ENCODE measurements at regions not wholly inside any gene's neighbourhood (a gene's known extent, or its start where the extent isn't known, plus 50 kb on each side); places are given as distances from the start of the nearest gene placed in this dataset.

DNA sequence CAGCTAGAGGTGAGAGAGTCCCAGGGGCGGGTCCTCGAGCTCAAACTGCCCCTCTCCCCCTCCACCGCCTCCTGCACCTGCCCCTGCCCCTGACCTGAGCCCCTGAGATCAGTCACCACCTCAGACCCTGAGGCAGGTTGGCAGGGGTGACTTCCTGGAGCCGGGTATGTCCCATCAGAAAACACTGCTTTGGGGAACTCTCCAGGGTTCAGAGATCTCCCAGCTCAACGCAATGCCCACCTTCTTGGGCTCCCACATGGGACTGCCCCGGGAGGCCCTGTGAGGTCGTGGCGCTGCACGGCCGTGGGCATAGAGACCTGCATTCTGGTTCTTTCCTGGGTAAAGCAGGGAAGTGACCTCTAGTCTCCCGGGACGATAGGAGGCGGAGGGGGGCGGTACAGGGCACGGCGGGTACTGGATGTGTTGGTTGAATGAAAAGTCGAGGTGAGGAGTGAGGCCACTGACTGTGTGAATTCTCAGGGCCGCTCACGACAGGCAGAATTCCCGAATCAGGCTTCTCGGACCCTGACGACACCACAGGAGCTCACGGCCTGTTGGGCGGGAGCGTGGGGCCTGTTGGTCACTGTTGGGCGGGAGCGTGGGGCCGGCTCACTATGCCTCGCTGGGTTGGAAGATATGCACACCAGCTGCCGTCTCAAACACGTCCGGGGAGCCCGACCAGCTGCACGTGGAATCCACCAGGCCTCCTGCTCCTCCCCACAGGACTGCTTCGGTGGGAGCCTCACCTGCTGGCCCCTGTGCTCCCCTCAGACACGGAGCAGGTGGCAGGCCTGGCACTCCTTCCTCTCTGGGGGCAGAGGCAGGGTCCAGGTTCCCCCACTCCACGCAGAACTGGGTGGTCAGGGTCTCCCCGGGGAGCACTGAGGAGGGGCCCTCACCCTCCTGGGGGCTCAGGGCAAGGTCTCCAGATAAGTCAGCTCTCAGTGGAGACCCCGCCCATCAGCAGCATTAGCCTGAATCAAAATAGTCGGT lies 178.0 kb upstream of the PPP1R26 start:
- Histone ChIP-seq H2AK5ac (ENCODE audit: low read depth, low read length) (no peak overlapping the region), H2BK5ac (ENCODE audit: low read depth, low read length, poor library complexity, severe bottlenecking) (no peak overlapping the region), H3K36me3 (ENCODE audit: control insufficient read depth, insufficient read depth, low read length) (no peaks in the 10 kb centered on the region), H3K18ac (ENCODE audit: low read depth, low read length) (no peak overlapping the region), H2AK9ac (replicated peaks; ENCODE audit: low read depth, low read length, poor library complexity) (no peak overlapping the region), H2BK120ac (ENCODE audit: low read depth, low read length) (no peak overlapping the region), H3K23ac (ENCODE audit: low read depth, low read length) (no peak overlapping the region), H3K27ac (ENCODE audit: insufficient read depth, low read length) (no peak overlapping the region), H2BK20ac (ENCODE audit: low read depth, low read length) (no peak overlapping the region), H3K9me3 (ENCODE audit: control insufficient read depth, insufficient read depth, low read length) (peaks cover 31% of the 10 kb centered on the region), H3K4me3 (ENCODE audit: insufficient read depth, low read depth, low read length) (no peak overlapping the region), H2AFZ (replicated peaks; ENCODE audit: low read length, poor library complexity) (no peak overlapping the region), H3K9me1 (ENCODE audit: insufficient read depth, low read length) (no peaks in the 10 kb centered on the region), H4K8ac (ENCODE audit: low read depth in 2 of 2, low read length in 2 of 2) (no peak overlapping the region), H2BK15ac (ENCODE audit: low read depth, low read length) (no peak overlapping the region), H4K91ac (ENCODE audit: insufficient read depth, low read depth, low read length) (no peak overlapping the region), H3K27me3 (ENCODE audit: control insufficient read depth, insufficient read depth, low read length) (no peaks in the 10 kb centered on the region; the same call in 1 of the 2 replicates), H3K4ac (ENCODE audit: low read depth, low read length) (no peak overlapping the region), H3K79me1 (ENCODE audit: low read depth in 1 of 2, low read length in 2 of 2) (no peaks in the 10 kb centered on the region), H4K5ac (ENCODE audit: low read depth, low read length) (no peak overlapping the region), H4K20me1 (ENCODE audit: insufficient read depth, low read length) (no peaks in the 10 kb centered on the region), H3K4me1 (ENCODE audit: control insufficient read depth, insufficient read depth, low read length) (no peaks in the 10 kb centered on the region), H3K14ac (replicated peaks; ENCODE audit: low read depth, low read length) (no peak overlapping the region), H3K4me2 (ENCODE audit: low read depth, low read length) (no peak overlapping the region), H3K56ac (ENCODE audit: extremely low read depth, insufficient read depth, low read length) (no peak overlapping the region), H3K9ac (ENCODE audit: low read depth, low read length) (no peak overlapping the region)
- no TSS peak for BruUV-seq (replicated peaks)
- ATAC-seq (ENCODE audit: low read depth), result no peak
- in situ Hi-C loops (cut with MboI; ENCODE audit: low sequenced_read_pairs) (no loop called here), dilution Hi-C loops (cut with HindIII; ENCODE audit: low sequenced_read_pairs, unreplicated experiment) (no loop called here), intact Hi-C loops (cut with micrococcal nuclease) (no loop called here)
- DNase-seq, result no peak
- ChIA-PET POLR2A (ENCODE audit: unreplicated experiment) (no interaction called here), CTCF (no interaction called here)
- WGBS, 2 experiments (ENCODE audit: extremely low coverage in 2 of 2, insufficient read length in 1 of 2), result 26% methylated on average over 15 of the region's 40 CpGs; no CpG with 5 or more reads in 1 of the 2 experiments
- no peak for TF ChIP-seq RAD21 (IDR thresholded peaks at IDR 0.05; ENCODE audit: low read length)
- TF ChIP-seq BHLHE40 (IDR thresholded peaks at IDR 0.05; ENCODE audit: low read depth, low read length), result no peak
- TF ChIP-seq FOS (IDR thresholded peaks at IDR 0.05; ENCODE audit: low read depth, low read length), result no peak
- no peak for TF ChIP-seq SMC3 (IDR thresholded peaks at IDR 0.05; ENCODE audit: low read depth, low read length)
- TF ChIP-seq, protein P1, sequence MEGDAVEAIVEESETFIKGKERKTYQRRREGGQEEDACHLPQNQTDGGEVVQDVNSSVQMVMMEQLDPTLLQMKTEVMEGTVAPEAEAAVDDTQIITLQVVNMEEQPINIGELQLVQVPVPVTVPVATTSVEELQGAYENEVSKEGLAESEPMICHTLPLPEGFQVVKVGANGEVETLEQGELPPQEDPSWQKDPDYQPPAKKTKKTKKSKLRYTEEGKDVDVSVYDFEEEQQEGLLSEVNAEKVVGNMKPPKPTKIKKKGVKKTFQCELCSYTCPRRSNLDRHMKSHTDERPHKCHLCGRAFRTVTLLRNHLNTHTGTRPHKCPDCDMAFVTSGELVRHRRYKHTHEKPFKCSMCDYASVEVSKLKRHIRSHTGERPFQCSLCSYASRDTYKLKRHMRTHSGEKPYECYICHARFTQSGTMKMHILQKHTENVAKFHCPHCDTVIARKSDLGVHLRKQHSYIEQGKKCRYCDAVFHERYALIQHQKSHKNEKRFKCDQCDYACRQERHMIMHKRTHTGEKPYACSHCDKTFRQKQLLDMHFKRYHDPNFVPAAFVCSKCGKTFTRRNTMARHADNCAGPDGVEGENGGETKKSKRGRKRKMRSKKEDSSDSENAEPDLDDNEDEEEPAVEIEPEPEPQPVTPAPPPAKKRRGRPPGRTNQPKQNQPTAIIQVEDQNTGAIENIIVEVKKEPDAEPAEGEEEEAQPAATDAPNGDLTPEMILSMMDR (conservative IDR thresholded peaks at IDR 0.05; ENCODE audit: low read depth, low read length), result no peak
- TF ChIP-seq, protein P2, sequence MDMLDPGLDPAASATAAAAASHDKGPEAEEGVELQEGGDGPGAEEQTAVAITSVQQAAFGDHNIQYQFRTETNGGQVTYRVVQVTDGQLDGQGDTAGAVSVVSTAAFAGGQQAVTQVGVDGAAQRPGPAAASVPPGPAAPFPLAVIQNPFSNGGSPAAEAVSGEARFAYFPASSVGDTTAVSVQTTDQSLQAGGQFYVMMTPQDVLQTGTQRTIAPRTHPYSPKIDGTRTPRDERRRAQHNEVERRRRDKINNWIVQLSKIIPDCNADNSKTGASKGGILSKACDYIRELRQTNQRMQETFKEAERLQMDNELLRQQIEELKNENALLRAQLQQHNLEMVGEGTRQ (IDR thresholded peaks at IDR 0.05; ENCODE audit: low read depth, low read length), result no peak
- TF ChIP-seq MXI1 (IDR thresholded peaks at IDR 0.05; ENCODE audit: borderline replicate concordance, low read depth, low read length), result no peak
- TF ChIP-seq POLR2A (IDR thresholded peaks at IDR 0.05; ENCODE audit: low read depth, low read length), result no peak
- TF ChIP-seq NFE2L2 (IDR thresholded peaks at IDR 0.05; ENCODE audit: low read depth, low read length), result no peak
- TF ChIP-seq RCOR1 (IDR thresholded peaks at IDR 0.05; ENCODE audit: insufficient replicate concordance, low read length), result no peak
- no peak for TF ChIP-seq RFX5 (IDR thresholded peaks at IDR 0.05; ENCODE audit: low read depth, low read length)
- TF ChIP-seq MAZ (IDR thresholded peaks at IDR 0.05; ENCODE audit: borderline replicate concordance, low read depth, low read length), result no peak
- TF ChIP-seq CEBPB (IDR thresholded peaks at IDR 0.05; ENCODE audit: low read depth, low read length), result no peak
- TF ChIP-seq ELK1 (IDR thresholded peaks at IDR 0.05; ENCODE audit: borderline replicate concordance, low read depth, low read length), result no peak
- TF ChIP-seq MAFK (IDR thresholded peaks at IDR 0.05; ENCODE audit: low read depth, low read length), result no peak

Measured in IMR-90 (cell line).